ENCODE measurements at regions not wholly inside any gene's neighbourhood (a gene's known extent, or its start where the extent isn't known, plus 50 kb on each side); places are given as distances from the start of the nearest gene placed in this dataset.

- no peak for TF ChIP-seq CTCF (IDR thresholded peaks at IDR 0.05)
- no peak for TF ChIP-seq POLR2A (IDR thresholded peaks at IDR 0.05)
- WGBS, 2 donors: 81 to 82% methylated on average over 3 of the region's 3 CpGs
- H3K4me3 ChIP-seq (ENCODE audit: low read depth, poor library complexity, severe bottlenecking): no peak overlapping the region
- intact Hi-C loops (cut with DNase I; ENCODE audit: low total_unique reads): no loop called here
- DNase-seq (ENCODE audit: low spot score in 2 of 2): no peak
These were observed 147.1 kb downstream of the FAT4 start for GRCh38 chr4:125461676-125462363.

GRCh38 chr4:125464146-125464545 lies 149.4 kb downstream of the FAT4 start:
- 58 to 84% methylated on average over 1 of the region's 1 CpG for WGBS, 2 donors
- TF ChIP-seq POLR2A (IDR thresholded peaks at IDR 0.05): no peak
- no peak for TF ChIP-seq CTCF (IDR thresholded peaks at IDR 0.05)
- DNase-seq (ENCODE audit: low spot score in 2 of 2): no peak
- H3K4me3 ChIP-seq (ENCODE audit: low read depth, poor library complexity, severe bottlenecking): no peak overlapping the region
- intact Hi-C loops (cut with DNase I; ENCODE audit: low total_unique reads): no loop called here

GRCh38 chr4:125481334-125482045 lies 166.7 kb downstream of the FAT4 start:
- TF ChIP-seq CTCF (IDR thresholded peaks at IDR 0.05) (no peak), POLR2A (IDR thresholded peaks at IDR 0.05) (no peak)
- no peak for DNase-seq (ENCODE audit: low spot score in 2 of 2)
- no peak overlapping the region for H3K4me3 ChIP-seq (ENCODE audit: low read depth, poor library complexity, severe bottlenecking)
- 85 to 90% methylated on average over 9 of the region's 9 CpGs for WGBS, 2 donors
- intact Hi-C loops (cut with DNase I; ENCODE audit: low total_unique reads): no loop called here

GRCh38 chr4:125482822-125483221 lies 168.1 kb downstream of the FAT4 start:
- WGBS, 2 donors: 92 to 96% methylated on average over 3 of the region's 3 CpGs
- no peak overlapping the region for H3K4me3 ChIP-seq (ENCODE audit: low read depth, poor library complexity, severe bottlenecking)
- intact Hi-C loops (cut with DNase I; ENCODE audit: low total_unique reads): no loop called here
- no peak for DNase-seq (ENCODE audit: low spot score in 2 of 2)
- TF ChIP-seq POLR2A (IDR thresholded peaks at IDR 0.05): no peak
- TF ChIP-seq CTCF (IDR thresholded peaks at IDR 0.05): no peak

DNA sequence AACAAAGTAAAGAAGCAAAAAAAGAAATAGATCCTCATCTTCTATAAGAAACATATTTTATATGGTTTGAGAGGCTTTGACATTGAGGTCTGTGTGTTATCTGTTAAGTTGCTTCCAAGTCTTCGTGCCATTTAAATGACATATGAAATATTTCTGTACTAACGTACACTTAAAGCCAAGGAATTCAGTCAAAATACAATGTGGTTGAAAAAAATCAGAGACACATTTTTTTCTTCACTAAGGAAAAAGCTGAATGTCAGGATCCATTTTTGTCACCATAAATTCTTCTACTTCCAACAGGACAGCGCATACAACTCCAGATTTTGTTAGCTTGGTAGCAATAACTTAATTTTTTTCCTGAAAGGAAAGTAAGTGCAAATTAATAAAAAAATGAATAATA lies 168.5 kb downstream of the FAT4 start:
- intact Hi-C loops (cut with DNase I; ENCODE audit: low total_unique reads): no loop called here
- TF ChIP-seq POLR2A (IDR thresholded peaks at IDR 0.05) (no peak), CTCF (IDR thresholded peaks at IDR 0.05) (no peak)
- WGBS, 2 donors: 74 to 77% methylated on average over 3 of the region's 3 CpGs
- DNase-seq (ENCODE audit: low spot score in 2 of 2): no peak
- H3K4me3 ChIP-seq (ENCODE audit: low read depth, poor library complexity, severe bottlenecking): no peak overlapping the region

All from lower leg skin (tissue), 4 donors.